Colonic mucosa (tissue), 4 donors: ENCODE measurements at regions not wholly inside any gene's neighbourhood (a gene's known extent, or its start where the extent isn't known, plus 50 kb on each side); places are given as distances from the start of the nearest gene placed in this dataset.
"Not testable (repeated sequence)": the region's sequence is repeated elsewhere in the genome, so short reads cannot be mapped to it uniquely, and the experiment has no call there.

ENCODE experiments used
- DNase-seq: peaks from one replicate; pipeline ENCODE4 v3.0.0-alpha.2; 2020
- H3K27ac ChIP-seq: fragments of 200-600 bp; one replicate; pipeline ENCODE4 v1.8.0; 2021
- H3K27me3 ChIP-seq: fragments of 200-600 bp; one replicate; pipeline ENCODE4 v1.8.0; 2021
- H3K36me3 ChIP-seq: fragments of 200-600 bp; one replicate; pipeline ENCODE4 v1.8.0; 2021
- H3K4me1 ChIP-seq: fragments of 200-600 bp; one replicate; pipeline ENCODE4 v1.8.0; 2021; ENCODE audit warnings: mild to moderate bottlenecking
- H3K4me3 ChIP-seq: fragments of 200-600 bp; one replicate; pipeline ENCODE4 v1.8.0; 2021
- H3K9ac ChIP-seq, 2 donors: one replicate each; pipeline ENCODE4 v1.7.0; 2013; ENCODE audit warnings: control low read depth in 2 of 2, low read depth in 2 of 2, low read length in 2 of 2
- H3K9me3 ChIP-seq: fragments of 200-600 bp; one replicate; pipeline ENCODE4 v1.8.0; 2021
- intact Hi-C: fragments of 100-400 bp; cut with DNase I; formaldehyde crosslinking; loops from one replicate; pipeline ENCODE4 v1.14.1; 2022
- TF ChIP-seq, protein P1 (sequence below): fragments of 200-600 bp; IDR thresholded peaks from one replicate; pipeline ENCODE4 v1.8.0; 2022; ENCODE audit warnings: antibody characterized with exemption, mild to moderate bottlenecking
- donor health status: healthy.
- donor health status: DM: no; HTN: no; CAD: no.
- donor health status: DM: no; HTN: no; CAD: no.

DNA sequence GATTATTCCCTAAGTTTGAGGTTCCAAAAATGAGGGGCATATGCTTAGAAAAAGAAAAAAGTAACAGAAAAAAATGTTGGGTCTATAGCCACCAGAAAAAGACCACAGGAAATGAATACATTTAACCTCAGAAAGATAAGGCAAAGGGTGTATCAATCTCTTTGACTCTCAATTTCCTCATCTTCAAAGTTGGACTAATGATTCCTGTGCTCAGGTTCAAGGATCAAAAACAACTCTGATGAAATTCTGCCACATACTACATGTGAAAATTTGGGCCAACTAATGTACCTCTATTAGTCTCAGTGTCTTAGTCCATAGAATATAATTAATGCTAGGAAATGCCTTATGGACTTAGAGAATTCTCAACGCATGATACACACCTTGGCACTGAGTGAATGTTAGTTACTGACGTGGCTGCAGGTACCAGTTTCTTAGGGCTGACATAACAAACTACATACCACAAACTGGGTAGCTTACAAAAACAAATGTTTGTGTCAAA lies 257.7 kb downstream of the ANKRD50 start:
- no peak for DNase-seq
- no peaks in the 10 kb centered on the region for H3K4me1 ChIP-seq
- TF ChIP-seq, protein P1, sequence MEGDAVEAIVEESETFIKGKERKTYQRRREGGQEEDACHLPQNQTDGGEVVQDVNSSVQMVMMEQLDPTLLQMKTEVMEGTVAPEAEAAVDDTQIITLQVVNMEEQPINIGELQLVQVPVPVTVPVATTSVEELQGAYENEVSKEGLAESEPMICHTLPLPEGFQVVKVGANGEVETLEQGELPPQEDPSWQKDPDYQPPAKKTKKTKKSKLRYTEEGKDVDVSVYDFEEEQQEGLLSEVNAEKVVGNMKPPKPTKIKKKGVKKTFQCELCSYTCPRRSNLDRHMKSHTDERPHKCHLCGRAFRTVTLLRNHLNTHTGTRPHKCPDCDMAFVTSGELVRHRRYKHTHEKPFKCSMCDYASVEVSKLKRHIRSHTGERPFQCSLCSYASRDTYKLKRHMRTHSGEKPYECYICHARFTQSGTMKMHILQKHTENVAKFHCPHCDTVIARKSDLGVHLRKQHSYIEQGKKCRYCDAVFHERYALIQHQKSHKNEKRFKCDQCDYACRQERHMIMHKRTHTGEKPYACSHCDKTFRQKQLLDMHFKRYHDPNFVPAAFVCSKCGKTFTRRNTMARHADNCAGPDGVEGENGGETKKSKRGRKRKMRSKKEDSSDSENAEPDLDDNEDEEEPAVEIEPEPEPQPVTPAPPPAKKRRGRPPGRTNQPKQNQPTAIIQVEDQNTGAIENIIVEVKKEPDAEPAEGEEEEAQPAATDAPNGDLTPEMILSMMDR = no peak
- H3K9me3 ChIP-seq = no peaks in the 10 kb centered on the region
- intact Hi-C loops = no loop called here
- H3K27ac ChIP-seq = no peak overlapping the region
- no peaks in the 10 kb centered on the region for H3K27me3 ChIP-seq
- no peak overlapping the region for H3K4me3 ChIP-seq
- no peaks in the 10 kb centered on the region for H3K36me3 ChIP-seq
- H3K9ac ChIP-seq = no peak overlapping the region

DNA sequence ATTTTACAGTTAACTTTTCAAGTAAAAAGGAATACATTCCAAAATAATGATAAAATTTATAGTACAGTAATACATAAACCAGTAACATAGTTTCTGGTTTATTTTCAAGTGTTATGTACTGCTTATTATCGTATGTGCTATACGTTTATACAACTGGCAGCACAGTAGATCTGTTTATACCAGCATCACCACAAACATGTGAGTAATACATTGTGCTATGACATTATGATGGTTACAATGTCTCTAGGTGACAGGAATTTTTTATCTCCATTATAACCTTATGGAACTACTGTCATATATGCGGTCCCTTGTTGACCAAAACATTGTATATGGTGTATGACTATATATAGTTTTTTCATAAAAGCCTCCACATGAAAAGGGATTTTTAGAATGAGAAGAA lies 256.9 kb downstream of the ANKRD50 start:
- Histone ChIP-seq H3K4me1 (no peaks in the 10 kb centered on the region), H3K4me3 (no peak overlapping the region), H3K9ac (no peak overlapping the region), H3K36me3 (no peaks in the 10 kb centered on the region), H3K27ac (no peak overlapping the region), H3K27me3 (no peaks in the 10 kb centered on the region), H3K9me3 (no peaks in the 10 kb centered on the region)
- TF ChIP-seq, protein P1 = no peak
- no peak for DNase-seq
- intact Hi-C loops = no loop called here

DNA sequence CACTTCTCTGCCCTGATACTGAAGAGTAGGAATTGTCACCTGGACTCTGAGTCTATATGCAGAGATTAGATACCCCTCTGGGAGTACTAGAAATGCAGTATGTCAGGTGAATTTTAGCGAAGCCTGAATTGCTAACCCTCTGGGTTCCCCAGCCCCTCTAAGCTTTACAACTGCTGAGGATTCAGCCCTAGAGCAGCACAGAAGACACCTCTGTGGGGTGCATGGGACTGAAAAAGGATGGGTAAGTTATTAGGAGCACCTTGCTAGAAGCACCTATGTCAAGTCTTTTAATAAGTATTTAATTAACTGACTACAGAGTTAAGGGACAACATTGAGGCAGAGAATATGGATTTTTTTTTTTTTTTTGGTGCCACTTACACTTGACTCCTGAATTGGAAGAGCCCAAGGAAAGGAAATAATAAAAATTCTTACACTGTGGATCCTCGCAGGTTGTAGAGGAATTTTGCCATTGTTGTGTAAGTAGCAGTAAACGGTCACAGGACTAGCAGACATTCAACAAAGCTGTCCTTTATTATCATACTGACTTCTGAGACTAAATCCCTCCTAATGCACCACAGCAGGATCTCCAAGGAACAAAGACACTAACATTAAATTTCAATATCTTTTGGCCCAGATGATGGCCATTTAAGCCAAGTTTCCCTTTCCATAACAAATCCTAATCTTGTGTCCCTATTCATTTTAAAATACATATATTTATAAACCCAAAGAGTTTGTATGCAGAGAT lies 253.2 kb downstream of the ANKRD50 start:
- no peak for DNase-seq
- Histone ChIP-seq H3K9me3 (no peaks in the 10 kb centered on the region), H3K4me1 (no peaks in the 10 kb centered on the region), H3K27me3 (no peaks in the 10 kb centered on the region), H3K27ac (no peak overlapping the region), H3K9ac (no peak overlapping the region), H3K4me3 (no peak overlapping the region), H3K36me3 (no peaks in the 10 kb centered on the region)
- intact Hi-C loops = no loop called here
- TF ChIP-seq, protein P1 = no peak

DNA sequence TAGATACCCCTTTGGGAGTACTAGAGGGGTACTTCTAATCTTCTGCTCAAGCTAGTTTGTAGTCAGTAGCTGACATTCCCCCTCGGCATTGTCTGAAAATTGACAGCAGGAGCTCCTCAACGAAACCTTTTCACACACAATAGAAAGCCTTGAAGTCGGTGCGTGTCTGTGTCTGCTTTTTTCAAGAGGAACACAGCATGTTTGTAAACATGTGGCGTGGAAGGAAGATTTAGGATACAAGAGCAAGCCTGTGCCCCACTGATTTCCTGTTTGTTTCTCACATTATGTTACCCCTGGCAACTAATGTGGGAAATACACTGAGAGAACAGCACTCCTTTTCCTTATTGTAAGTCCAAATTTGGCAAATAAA lies 252.6 kb downstream of the ANKRD50 start:
- no peak overlapping the region for H3K27ac ChIP-seq
- TF ChIP-seq, protein P1 = no peak
- no peaks in the 10 kb centered on the region for H3K4me1 ChIP-seq
- H3K9ac ChIP-seq = no peak overlapping the region
- H3K4me3 ChIP-seq = no peak overlapping the region
- intact Hi-C loops = no loop called here
- H3K36me3 ChIP-seq = no peaks in the 10 kb centered on the region
- H3K9me3 ChIP-seq = no peaks in the 10 kb centered on the region
- no peaks in the 10 kb centered on the region for H3K27me3 ChIP-seq
- DNase-seq = no peak

DNA sequence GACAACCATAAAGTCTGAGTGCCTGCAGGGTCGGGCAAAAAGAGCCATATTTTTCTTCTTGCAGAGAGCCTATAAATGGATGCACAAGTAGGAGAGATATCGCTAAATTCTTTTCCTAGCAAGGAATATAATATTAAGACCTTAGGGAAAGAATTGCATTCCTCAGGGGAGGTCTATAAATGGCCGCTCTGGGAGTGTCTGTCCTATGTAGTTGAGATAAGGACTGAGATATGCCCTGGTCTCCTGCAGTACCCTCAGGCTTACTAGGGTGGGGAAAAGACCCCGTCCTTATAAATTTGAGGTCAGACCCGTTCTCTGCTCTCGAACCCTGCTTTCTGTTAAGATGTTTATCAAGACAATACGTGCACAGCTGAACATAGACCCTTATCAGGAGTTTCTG lies 250.9 kb downstream of the ANKRD50 start:
- intact Hi-C loops, H3K4me3 ChIP-seq, H3K9me3 ChIP-seq, H3K36me3 ChIP-seq, H3K27me3 ChIP-seq, H3K4me1 ChIP-seq, H3K27ac ChIP-seq, DNase-seq, H3K9ac ChIP-seq: not testable (repeated sequence)

DNA sequence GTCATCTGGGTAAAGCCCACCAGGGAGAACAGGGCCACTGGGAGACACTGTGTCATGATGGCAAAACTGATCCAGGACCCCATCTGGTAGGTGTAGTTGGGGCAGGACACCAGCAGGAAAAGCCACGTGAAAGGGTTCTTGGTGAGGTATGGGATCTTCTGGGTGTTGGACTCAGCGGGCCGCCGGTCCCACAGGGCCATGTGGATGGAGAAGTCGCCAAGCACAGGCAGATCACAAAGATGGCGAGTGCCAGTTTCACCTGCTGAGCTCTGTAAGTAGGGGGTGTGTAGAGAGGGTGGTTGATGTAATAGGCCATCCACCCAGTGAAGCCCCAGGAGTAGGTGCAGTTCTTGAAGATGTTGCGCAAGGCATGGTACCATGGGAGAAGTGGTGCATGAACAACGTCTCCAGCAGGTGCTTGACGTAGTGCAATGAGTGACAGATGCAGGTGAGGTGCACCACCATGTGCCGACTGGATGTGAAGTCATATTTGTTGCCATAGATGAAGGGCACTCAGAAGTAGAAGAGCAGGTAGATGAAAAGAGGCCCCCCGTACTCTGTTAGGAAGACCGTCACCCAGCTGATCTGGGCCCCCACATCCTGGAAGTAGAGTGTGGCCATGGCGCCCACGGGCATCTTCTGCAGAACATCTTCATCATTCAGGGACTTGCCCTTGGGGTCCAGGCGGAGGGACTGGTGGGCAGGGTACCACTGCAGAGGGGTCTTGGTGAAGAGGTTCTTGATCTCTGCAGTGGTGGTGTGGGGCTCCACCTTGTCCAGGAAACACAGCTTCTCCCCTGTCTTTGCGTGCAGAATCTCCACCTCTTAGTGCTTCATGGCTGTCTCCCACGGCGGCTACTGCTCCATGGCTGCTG lies 249.3 kb downstream of the ANKRD50 start:
- TF ChIP-seq, protein P1 = no peak
- H3K9me3 ChIP-seq = no peaks in the 10 kb centered on the region
- no peaks in the 10 kb centered on the region for H3K36me3 ChIP-seq
- no peaks in the 10 kb centered on the region for H3K27me3 ChIP-seq
- H3K4me1 ChIP-seq = no peaks in the 10 kb centered on the region
- no peak overlapping the region for H3K27ac ChIP-seq
- intact Hi-C loops = no loop called here
- no peak for DNase-seq
- H3K9ac ChIP-seq = no peak overlapping the region
- H3K4me3 ChIP-seq = no peak overlapping the region
